ENCODE measurements at regions not wholly inside any gene's neighbourhood (a gene's known extent, or its start where the extent isn't known, plus 50 kb on each side); places are given as distances from the start of the nearest gene placed in this dataset.

DNA sequence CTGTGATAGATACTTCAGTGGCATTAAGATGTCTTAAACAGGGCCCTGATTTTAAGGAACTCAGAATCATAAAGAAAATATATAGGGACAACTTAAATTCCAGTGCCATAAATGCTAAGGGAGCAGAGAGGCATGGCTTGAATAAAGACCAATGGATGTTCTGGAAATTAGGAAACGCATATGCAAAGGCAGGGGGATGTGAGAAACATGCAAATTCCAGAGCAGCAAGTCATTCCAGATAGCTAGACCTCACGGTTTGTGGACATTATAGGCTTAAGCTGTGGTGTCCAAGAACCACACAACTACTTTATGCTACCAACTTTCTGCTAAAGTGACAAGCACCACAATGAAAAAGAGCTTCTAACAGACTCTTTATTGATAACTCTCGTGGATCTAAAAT is 132.6 kb upstream of the ANK2 start:
- TF ChIP-seq, protein P1, sequence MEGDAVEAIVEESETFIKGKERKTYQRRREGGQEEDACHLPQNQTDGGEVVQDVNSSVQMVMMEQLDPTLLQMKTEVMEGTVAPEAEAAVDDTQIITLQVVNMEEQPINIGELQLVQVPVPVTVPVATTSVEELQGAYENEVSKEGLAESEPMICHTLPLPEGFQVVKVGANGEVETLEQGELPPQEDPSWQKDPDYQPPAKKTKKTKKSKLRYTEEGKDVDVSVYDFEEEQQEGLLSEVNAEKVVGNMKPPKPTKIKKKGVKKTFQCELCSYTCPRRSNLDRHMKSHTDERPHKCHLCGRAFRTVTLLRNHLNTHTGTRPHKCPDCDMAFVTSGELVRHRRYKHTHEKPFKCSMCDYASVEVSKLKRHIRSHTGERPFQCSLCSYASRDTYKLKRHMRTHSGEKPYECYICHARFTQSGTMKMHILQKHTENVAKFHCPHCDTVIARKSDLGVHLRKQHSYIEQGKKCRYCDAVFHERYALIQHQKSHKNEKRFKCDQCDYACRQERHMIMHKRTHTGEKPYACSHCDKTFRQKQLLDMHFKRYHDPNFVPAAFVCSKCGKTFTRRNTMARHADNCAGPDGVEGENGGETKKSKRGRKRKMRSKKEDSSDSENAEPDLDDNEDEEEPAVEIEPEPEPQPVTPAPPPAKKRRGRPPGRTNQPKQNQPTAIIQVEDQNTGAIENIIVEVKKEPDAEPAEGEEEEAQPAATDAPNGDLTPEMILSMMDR (optimal IDR thresholded peaks at IDR 0.05 in 1 of 3, IDR thresholded peaks at IDR 0.05 in 1 of 3, conservative IDR thresholded peaks at IDR 0.05 in 1 of 3; ENCODE audit: extremely low read depth in 1 of 3, insufficient read depth in 2 of 3, low read length in 3 of 3): no peak
- TF ChIP-seq EZH2 (IDR thresholded peaks at IDR 0.05; ENCODE audit: low read length): no peak

Data from keratinocyte (primary cell).